ENCODE measurements at regions not wholly inside any gene's neighbourhood (a gene's known extent, or its start where the extent isn't known, plus 50 kb on each side); places are given as distances from the start of the nearest gene placed in this dataset.
"Not testable (repeated sequence)": the region's sequence is repeated elsewhere in the genome, so short reads cannot be mapped to it uniquely, and the experiment has no call there.

- TF ChIP-seq CTCF (IDR thresholded peaks at IDR 0.05; ENCODE audit: low read depth, low read length), result no peak
- in situ Hi-C loops (cut with HindIII; ENCODE audit: low sequenced_read_pairs), result no loop called here
- DNase-seq (ENCODE audit: low read depth, low spot score), result no peak
- no peak overlapping the region for H3K4me3 ChIP-seq (ENCODE audit: low read depth, low read length)
These were observed 820.8 kb upstream of the GRIA3 start for GRCh38 chrX:122363112-122363795.

- in situ Hi-C loops (cut with HindIII; ENCODE audit: low sequenced_read_pairs); H3K4me3 ChIP-seq (ENCODE audit: low read depth, low read length); DNase-seq (ENCODE audit: low read depth, low spot score): not testable (repeated sequence)
These were observed 808.5 kb upstream of the GRIA3 start for GRCh38 chrX:122375533-122375932.

GRCh38 chrX:122389005-122389404 is 795.1 kb upstream of the GRIA3 start:
- DNase-seq (ENCODE audit: low read depth, low spot score), result no peak
- in situ Hi-C loops (cut with HindIII; ENCODE audit: low sequenced_read_pairs), result no loop called here
- TF ChIP-seq CTCF (IDR thresholded peaks at IDR 0.05; ENCODE audit: low read depth, low read length), result no peak
- H3K4me3 ChIP-seq (ENCODE audit: low read depth, low read length), result no peak overlapping the region

- DNase-seq (ENCODE audit: low read depth, low spot score), result no peak
- TF ChIP-seq CTCF (IDR thresholded peaks at IDR 0.05; ENCODE audit: low read depth, low read length), result no peak
- in situ Hi-C loops (cut with HindIII; ENCODE audit: low sequenced_read_pairs), result no loop called here
- no peak overlapping the region for H3K4me3 ChIP-seq (ENCODE audit: low read depth, low read length)
These were observed 765.3 kb upstream of the GRIA3 start for GRCh38 chrX:122418758-122419157.

GRCh38 chrX:122421434-122422121 is 762.5 kb upstream of the GRIA3 start:
- no peak for TF ChIP-seq CTCF (IDR thresholded peaks at IDR 0.05; ENCODE audit: low read depth, low read length)
- H3K4me3 ChIP-seq (ENCODE audit: low read depth, low read length), result no peak overlapping the region
- in situ Hi-C loops (cut with HindIII; ENCODE audit: low sequenced_read_pairs), result no loop called here
- no peak for DNase-seq (ENCODE audit: low read depth, low spot score)

- in situ Hi-C loops (cut with HindIII; ENCODE audit: low sequenced_read_pairs), result no loop called here
- no peak for TF ChIP-seq CTCF (IDR thresholded peaks at IDR 0.05; ENCODE audit: low read depth, low read length)
- no peak for DNase-seq (ENCODE audit: low read depth, low spot score)
- no peak overlapping the region for H3K4me3 ChIP-seq (ENCODE audit: low read depth, low read length)
These were observed 761.5 kb upstream of the GRIA3 start for GRCh38 chrX:122422547-122422946.

GRCh38 chrX:122434942-122435341 is 749.1 kb upstream of the GRIA3 start:
- no peak overlapping the region for H3K4me3 ChIP-seq (ENCODE audit: low read depth, low read length)
- in situ Hi-C loops (cut with HindIII; ENCODE audit: low sequenced_read_pairs), result no loop called here
- no peak for DNase-seq (ENCODE audit: low read depth, low spot score)
- TF ChIP-seq CTCF (IDR thresholded peaks at IDR 0.05; ENCODE audit: low read depth, low read length), result no peak
